Stimulated activated CD8-positive, alpha-beta memory T cell treated with anti-CD3 and anti-CD28 coated beads, Interleukin-7, amount 100 ng/mL, for 24 hours (primary cell): ENCODE measurements at regions not wholly inside any gene's neighbourhood (a gene's known extent, or its start where the extent isn't known, plus 50 kb on each side); places are given as distances from the start of the nearest gene placed in this dataset.

Experiments
- DNase-seq: peaks from one replicate; pipeline ENCODE4 v3.0.0-alpha.2; 2020; ENCODE audit warnings: low read depth

DNA sequence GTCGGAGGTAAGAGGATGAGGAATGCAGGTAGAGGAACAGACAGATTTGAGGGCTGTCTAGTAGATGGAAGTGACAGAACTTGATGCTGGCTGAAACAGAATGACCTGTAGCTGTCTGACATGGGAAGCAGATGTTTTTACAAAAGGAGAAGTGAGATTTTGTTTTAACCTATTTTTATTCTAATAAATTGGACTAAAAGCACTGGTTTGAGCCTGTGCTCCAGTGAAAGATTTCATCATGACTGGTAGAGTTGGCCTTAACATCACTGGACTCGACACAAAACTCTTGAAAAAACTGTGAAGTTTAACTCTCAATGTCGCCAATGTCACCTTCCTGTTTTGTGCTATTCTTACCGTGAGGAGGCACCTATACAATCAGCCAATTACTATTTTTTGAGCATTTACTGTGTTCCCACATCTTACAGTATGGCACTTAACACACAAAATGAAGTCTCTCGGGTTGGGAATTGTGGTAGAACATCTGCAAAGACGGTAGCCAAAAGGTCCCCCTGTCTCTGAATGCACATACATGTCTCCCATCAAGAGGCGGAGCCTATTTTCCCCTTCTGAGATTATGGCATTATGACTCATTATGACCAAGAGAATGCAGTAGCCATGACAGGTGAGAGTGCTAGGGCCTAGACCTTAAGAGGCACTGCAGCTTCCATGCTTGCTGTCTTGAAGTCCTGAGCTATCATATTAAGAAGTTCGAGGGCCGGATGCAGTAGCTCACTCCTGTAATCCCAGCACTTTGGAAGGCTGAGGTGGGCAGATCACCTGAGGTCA lies 93.2 kb downstream of the FOXF2 start:
- DNase-seq: no peak

DNA sequence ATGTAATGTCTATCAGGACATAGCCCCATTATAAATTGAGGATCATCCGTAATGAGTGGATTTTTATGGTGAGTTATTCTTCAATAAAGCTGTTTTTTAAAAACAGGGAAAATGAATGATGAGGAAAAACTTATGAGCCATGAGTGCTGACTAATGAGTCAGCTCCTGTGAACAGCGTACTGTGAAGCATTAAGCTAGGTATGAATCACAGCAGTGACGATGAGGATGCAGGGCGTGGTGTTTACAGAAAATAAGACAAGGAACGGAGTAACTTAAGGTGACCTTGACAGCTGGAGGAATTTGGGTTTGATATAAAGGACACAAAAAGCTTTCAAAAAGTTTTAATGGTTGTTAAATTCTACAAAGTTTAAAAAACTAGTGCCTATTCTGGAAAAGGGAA lies 96.3 kb downstream of the FOXF2 start:
- no peak for DNase-seq

DNA sequence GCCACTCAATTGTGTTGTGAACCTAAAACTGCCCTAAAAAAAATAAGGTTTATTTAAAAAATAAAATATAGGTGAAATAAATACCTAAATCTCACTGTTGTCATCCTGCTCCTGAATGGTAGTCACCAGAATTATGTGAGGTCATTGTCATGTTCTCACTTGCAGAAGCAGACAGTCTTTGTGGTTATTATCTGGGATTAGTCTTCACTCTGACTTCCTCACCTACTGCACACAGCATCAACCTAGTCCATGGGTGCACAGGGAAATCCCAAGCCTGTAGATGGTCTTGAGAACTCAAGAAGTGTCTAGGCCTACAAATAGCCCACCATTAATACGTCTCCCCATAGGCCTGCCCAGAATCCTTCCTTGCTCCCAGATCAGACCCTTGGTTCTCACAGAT lies 97.0 kb downstream of the FOXF2 start:
- DNase-seq: no peak

DNA sequence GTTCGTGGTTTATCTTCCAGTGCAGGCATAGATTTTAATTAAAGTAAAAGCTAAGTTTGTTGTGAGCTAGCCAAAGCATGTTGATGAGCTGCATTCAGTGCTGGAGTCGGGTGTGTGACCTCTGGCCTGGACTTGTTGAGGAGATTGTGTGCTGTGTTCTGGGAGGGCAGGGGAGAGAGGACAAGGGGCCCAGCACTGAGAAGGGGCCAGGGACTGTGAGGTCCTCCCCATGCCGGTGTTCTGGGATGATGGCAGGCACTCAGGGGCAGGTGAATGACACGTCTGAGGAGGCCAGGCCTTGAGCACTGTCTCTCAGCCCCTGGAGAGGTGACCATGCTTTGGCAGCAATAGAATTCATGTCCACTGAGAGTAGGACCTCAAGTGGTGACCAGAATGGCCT lies 97.9 kb downstream of the FOXF2 start:
- no peak for DNase-seq

DNA sequence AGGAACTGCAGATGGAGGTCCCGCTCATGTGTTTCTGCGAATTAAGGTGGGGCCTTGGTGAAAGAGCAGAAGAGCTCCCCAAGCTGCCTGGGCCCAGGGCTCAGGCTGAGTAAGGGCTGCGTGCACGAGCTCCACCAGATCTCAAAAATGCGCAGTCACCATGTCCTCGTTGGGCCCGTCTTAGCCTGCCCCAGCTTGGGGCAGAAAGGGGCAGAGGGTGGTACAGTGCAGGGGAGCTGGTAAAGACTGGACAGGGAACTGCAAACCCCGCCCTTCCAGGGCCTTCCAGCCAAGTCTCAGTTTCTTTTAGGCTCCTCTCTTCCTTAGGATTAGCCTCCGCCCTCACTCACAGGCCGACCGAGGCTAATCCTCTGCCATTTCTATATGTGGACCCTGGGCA lies 101.6 kb downstream of the FOXF2 start:
- no peak for DNase-seq

DNA sequence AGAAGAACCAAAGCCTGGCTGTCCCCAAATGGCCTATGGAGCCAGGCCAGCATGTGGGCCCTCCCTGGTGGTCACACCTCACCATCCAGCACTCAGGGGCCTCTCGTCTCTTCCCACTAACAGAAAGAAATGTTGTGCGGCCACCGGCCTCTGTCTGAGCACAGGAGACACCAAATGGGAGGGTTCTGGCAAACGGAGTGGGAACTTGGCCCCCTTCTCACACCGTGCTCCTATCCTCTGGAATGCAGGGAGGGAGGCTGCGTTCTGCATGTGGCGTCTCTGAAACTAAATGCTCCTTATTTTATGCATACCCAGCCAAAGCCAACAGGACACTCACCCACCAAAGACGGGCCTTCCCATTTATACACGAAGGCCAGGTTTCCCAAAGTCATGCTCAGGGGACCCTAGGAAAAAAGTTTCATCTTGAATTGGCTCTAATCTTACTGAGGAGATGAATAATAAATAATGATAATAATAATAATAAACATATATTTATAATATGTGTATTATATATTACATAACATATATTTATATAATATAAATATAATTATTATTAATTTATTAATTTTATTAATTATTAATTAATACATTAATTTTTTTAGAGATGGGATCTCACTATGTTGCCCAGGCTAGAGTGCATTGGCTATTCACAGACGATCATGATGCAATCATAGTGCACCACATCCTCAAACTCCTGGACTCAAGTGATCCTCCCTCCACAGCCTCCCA lies 102.4 kb downstream of the FOXF2 start:
- DNase-seq: no peak

DNA sequence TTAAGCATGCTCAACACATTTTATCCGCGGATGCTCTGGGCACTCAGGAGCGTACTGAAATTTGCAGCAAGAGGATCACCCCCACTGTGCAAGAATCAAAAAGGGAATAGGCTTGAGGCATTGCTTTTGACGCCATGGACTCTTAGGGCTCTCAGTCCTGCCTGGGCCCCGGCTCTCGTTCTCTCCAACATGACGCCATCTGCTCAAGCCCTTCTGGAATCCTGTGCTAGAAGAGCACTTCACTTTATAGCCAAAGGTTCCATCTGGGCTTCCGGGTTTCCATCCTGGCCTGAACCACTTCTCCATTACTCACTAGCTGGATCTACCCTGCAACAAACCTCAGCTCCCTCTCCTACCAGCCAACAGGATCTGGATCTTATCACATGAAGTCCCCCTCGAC lies 105.3 kb downstream of the FOXF2 start:
- DNase-seq: no peak

DNA sequence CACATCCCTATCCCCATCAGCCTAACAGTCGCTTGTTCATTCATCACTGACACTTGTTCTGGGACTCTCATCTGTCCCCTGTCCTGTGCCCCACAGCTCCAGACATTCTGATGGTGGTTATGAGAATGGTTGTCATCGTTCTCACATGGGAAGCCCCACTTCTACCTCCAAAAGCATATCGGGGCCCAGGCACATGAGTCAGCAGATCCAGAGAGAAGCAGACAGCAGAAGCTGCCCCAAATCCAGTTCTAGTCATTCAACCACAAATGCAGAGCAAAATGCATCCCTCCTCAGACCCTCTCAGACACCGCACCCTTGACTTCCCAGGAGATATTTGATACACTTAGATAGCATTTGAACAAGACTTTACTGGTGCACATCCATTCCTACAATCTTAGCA lies 106.0 kb downstream of the FOXF2 start:
- no peak for DNase-seq

DNA sequence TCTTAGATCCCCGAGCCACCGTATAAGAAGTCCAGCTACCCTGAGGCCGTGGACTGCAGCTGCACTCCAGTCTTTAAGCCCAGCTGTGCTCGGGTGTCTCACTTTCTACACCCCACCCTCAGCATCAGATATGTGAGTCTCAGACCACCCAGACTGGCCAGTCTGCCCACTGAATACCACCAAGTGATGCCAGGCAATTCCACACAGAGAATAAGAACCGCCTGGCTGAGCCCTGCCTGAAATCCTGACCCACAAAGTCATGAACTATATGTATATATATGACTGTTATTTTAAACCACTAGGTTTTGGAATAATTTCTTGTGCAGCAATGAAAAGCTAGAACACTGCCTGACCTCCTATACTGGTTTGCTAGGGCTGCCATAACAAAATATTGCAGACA lies 106.7 kb downstream of the FOXF2 start:
- DNase-seq: no peak

DNA sequence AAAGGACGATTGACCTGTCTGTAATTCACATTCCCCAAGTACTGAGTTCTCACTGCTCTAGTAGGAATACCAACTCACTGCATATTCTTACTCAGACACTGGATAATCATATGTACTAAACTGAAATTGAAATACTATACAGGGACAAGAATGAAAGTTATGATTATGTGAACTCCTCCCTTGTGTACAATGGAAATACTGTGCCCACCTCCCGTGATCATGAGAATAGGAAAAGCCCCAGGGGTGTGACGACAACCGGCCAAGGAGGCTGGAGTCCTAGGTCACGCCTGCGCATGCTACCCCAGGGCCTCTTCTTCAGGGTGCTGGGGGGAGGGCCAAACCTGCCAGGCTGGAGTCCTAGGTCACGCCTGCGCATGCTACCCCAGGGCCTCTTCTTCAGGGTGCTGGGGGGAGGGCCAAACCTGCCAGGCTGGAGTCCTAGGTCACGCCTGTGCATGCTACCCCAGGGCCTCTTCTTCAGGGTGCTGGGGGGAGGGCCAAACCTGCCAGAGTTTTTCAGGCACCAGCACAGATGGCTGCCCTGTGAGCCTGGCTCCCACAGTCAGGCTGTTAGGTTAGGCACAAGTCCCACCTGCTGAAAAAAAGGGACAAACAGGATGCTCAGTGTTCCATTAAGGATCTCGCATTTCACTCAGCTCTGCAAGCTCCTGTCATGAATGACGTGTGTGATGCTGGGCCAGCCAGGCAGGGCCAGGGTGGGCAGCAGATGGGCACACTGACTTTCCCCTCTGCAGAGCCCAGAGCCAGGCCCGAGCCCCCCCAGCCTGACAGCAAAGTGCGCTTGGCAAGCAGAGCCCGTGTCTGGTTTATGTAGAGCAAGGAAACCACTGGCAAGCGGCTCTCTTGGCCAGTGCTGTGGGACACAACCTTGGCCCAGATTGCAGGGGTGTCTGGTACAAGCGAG lies 107.7 kb downstream of the FOXF2 start:
- no peak for DNase-seq

DNA sequence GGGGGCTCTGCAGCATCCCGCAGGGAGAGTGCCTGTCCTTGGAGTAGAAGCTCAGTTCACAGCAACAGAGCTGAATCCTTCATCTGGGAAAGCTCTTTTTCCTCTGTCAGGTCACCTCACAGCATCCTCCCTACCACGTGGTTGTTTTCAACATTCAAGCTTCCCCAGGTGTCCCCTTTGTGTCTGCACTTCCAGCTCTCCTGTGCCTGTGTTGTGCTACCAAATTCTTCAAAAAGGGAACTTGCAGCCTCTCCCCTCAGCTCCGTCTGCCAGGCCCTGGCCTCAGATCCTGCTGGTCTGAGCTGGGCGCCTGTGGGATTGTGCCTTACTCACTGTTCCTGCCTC lies 108.4 kb downstream of the FOXF2 start:
- no peak for DNase-seq

DNA sequence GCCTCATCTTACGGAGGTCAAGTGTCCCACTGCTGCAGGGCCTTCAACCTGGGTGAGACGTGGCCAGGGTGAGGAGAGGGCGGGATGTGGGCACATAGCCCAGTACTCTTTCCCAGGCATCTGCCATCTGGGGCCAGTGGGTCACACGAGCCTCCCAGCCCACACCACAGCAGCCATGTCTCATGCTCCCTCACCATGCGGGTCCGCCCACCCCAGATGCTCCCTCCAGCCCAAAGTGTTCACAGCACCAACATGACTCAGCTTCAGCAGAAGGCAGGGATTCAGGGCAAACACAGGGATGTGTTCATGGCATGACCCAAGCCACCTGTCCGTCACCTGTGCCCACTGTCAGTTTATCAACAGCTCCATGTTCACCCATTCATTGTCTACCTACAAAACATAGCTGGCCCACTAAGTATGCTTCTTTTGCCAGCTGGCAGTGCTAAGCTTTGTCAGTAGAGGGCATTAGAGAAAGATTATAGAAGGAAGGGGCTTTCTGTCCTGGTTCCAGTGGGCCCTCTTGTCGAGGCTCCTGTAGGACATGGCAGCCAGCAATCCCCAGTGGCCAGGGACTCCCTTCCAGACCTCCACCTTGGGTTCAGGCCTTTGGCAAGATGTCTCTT lies 109.2 kb downstream of the FOXF2 start:
- DNase-seq: no peak

DNA sequence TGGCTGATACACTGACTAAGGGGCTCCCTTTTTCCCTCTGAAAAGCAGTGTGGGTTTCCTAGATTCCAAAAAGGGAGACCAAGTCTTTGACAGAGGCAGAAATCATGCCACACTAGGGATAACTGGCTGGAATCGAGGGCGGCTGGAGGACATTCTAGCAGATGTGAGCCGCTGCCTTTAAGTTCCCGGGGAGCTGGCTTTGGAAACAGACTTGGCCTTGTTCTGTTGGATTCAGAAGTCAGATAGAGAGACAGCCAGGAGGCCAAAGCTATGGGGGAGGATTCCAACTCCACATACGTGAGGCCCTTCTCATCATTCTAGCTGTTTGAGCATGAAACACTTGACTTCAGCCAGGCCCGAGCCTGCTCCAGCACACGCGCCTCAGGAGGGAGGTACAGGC lies 109.9 kb upstream of the FOXC1 start:
- no peak for DNase-seq

DNA sequence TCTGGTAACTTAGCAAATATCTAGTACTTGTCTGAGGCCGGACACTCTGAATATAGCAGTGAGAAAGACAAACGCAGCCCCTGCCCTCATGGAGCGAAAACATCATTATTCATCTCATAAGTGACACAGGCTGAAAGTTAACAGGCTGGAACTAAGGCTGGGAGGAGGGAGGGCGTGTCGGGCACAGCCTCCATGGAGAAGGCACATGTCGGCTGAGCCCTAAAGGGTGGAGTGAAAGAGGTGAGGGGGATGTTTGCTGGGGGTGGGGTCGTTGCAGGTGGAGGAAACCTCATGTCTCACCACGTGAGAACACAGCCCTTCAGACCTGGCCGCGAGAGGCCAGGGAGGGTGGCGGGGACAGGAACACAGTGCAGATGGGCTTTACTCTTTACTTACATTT lies 108.8 kb upstream of the FOXC1 start:
- DNase-seq: no peak

DNA sequence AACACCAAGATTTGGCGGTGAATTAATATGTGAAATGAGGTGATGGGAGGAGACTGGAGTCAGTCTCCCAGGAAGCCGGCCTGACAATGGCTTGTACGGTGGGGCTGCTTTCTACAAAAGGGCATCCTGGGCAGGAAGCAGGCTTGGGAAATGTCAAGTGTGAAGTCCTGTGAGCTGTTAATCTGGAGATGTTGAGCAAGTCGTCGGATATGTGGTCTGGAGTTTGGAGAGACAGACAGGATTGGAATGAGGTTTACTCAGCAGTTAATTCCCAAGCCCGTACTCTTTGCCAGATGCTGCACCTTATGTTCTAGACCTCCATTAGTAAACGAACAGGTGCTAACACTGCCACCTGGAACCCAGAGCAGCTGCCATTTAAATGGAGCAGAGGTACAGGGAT lies 107.7 kb upstream of the FOXC1 start:
- DNase-seq: no peak

DNA sequence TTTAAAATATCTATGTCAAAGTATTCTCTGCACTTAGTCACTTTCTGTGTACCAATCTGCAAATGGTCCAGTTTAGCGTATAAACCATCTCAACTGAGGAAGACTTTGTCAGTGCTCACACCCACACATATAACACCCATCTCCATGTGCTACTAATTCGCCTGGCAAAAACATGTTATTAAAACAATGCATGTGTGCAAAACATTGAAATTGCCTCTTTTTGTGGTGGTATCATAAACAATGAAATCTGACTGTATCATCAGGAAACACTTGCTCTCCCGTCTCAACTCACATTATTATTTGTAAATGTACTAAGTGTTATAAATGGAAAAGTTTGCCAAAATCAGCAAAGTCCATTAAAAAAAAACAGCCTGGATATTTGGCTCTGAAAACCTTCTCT lies 105.9 kb upstream of the FOXC1 start:
- DNase-seq: no peak

DNA sequence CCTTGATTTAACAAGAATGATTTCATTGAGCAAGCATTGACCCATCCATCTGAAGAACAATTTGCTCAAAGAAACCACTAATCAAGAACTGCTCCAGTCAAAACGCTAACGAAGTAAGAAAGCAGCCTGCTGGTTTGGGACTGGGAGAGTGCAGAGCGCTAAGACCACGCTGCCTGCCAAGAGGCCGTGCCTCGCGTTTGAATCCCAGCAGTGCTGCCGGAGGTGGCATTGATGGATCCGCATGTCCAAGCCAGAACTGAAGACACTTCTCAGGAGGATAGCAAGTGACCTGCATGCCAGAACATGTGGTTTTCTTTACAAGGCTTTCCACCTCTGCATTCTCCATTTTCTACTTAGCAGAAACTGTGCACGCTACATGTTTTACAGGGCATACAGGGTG lies 105.2 kb upstream of the FOXC1 start:
- DNase-seq: no peak

DNA sequence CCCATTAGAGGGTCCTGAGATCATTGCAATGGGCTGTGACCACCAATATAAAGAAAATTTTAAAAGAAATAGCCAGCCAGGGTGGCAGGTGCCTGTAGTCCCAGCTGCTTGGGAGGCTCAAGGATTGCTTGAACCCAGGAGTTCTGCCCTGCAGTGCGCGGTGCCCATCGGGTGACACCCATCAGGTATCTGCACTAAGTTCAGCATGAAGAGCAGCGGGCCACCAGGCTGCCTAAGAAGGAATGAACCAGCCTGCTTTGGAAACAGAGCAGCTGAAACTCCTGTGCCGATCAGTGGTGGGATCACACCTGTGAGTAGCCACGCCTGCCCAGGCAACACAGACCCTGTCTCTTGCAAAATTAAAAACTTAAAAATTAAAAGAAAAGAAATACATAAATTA lies 102.5 kb upstream of the FOXC1 start:
- DNase-seq: no peak

DNA sequence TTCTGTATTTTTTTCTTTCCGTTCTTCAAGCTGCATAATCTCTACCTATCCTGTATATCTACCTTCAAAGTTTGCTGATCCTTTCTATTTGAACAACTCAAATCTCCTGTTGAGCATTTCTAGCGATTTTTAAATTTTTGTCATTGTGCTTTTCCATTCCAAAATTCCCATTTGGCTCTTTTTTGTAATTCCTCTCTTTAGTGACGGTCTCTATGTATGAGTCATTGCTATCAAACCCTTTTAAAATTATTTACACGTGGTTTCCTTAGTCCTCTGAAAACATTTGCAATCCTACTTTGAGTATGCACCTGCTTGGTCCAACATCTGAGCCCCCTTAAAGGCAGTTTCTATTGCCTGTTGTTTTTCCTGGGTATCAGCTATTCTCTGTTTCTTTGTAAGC lies 100.5 kb upstream of the FOXC1 start:
- no peak for DNase-seq

DNA sequence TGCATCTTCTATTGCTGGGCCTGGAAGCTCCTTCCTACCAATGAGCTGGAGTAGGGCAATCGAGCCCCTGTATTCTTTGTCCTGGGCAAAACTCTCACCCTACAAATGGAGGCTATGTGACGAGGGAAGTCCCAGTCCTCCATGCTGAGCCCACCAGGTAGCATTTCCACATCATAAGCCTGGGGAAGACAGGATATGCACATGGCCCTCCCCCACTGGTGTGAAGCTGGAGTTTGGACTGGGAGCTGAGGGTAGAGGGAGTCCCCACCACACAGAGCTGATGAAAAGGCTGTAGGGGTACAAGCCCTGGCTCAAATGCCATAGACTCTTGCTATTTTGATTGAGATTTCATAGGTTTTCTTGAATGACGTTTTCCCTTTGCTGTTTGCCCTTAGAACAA lies 99.5 kb upstream of the FOXC1 start:
- no peak for DNase-seq

DNA sequence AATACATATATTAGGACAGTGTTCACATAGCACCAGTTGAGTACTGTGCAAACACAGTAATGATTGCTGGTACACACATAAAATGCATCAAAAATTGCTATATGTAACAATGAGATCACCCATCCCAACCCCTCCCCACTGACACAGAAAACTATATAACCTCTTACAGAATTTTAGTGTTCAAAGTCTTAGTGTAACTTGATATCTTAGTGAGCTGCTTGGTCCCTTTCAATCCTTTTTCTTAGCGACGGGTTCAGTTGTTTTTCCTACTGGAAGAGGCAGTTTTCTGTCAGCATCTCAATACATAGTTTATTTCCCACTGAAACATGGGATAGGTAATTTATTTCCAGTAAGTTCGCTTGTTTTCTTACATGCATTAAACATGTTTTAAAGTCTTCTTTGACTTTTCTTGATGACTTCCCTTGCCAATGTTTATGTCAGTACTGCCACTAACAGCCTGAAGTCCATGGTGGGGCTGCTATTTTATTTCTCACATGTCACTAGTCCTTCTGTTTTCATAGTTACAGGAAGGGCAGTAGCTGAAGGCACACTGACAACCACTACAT lies 96.4 kb upstream of the FOXC1 start:
- DNase-seq: no peak

DNA sequence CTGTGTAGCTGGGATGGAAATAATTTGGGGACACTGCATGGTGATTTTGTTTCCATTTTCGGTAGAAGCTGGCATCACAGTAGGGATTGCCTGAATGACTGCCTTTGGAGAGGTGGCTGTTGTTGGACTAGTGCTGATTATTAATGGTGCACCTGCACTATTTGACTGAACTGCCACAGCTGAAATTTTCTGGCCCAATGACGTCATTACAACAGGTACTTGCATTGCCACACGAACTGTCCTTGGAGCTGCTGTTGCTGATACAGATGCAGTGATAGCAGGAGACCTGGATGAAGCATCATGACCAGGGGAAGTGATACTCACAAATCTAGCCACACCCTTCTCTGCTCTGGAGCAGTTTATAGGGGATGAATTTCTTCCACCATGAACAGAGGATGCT lies 95.6 kb upstream of the FOXC1 start:
- no peak for DNase-seq
